H9 (cell line): ENCODE measurements at regions not wholly inside any gene's neighbourhood (a gene's known extent, or its start where the extent isn't known, plus 50 kb on each side); places are given as distances from the start of the nearest gene placed in this dataset.

ENCODE experiments used
- DNase-seq: peaks from one replicate; pipeline ENCODE4 v3.0.0-alpha.2; 2017
- H2AFZ ChIP-seq: one replicate; pipeline ENCODE4 v1.6.1; 2013; ENCODE audit warnings: mild to moderate bottlenecking, low read length, control low read depth, moderate library complexity
- H2AK5ac ChIP-seq: 2 replicates; pipeline ENCODE4 v1.6.1; 2013; ENCODE audit warnings: low read length, control low read depth, mixed read lengths; ENCODE audit not compliant: insufficient read length
- H2BK120ac ChIP-seq: one replicate; pipeline ENCODE4 v1.6.1; 2013; ENCODE audit warnings: low read depth, mild to moderate bottlenecking, low read length, control low read depth, inconsistent platforms; ENCODE audit not compliant: poor library complexity, severe bottlenecking
- H2BK12ac ChIP-seq: 2 replicates; pipeline ENCODE4 v1.6.1; 2013; ENCODE audit warnings: low read length, control low read depth, mixed read lengths, low read depth; ENCODE audit not compliant: insufficient read length
- H2BK15ac ChIP-seq: 2 replicates; pipeline ENCODE4 v1.6.1; 2013; ENCODE audit warnings: low read depth, low read length, control low read depth
- H2BK20ac ChIP-seq: one replicate; pipeline ENCODE4 v1.6.1; 2013; ENCODE audit warnings: low read depth, mild to moderate bottlenecking, low read length, control low read depth, inconsistent platforms; ENCODE audit not compliant: poor library complexity, severe bottlenecking
- H2BK5ac ChIP-seq: 2 replicates; pipeline ENCODE4 v1.6.1; 2013; ENCODE audit warnings: low read length, control low read depth, mixed read lengths; ENCODE audit not compliant: insufficient read length
- H3K14ac ChIP-seq: 2 replicates; pipeline ENCODE4 v1.6.1; 2013; ENCODE audit warnings: low read length, control low read depth; ENCODE audit not compliant: insufficient read depth
- H3K18ac ChIP-seq: 2 replicates; pipeline ENCODE4 v1.6.1; 2013; ENCODE audit warnings: low read depth, mild to moderate bottlenecking, mixed read lengths, low read length, control low read depth; ENCODE audit not compliant: insufficient read length
- H3K23ac ChIP-seq: 2 replicates; pipeline ENCODE4 v1.6.1; 2013; ENCODE audit warnings: low read length, control low read depth, mixed read lengths, low read depth; ENCODE audit not compliant: insufficient read length
- H3K23me2 ChIP-seq: 2 replicates; pipeline ENCODE4 v1.6.1; 2013; ENCODE audit warnings: low read depth, mild to moderate bottlenecking, mixed read lengths, low read length, control low read depth; ENCODE audit not compliant: insufficient read length, poor library complexity, severe bottlenecking
- H3K27ac ChIP-seq: 2 replicates; pipeline ENCODE4 v1.5.1; 2013; ENCODE audit warnings: low read length, control low read depth, mixed read lengths, low read depth; ENCODE audit not compliant: insufficient read length
- H3K27me3 ChIP-seq: 2 replicates; pipeline ENCODE4 v1.6.1; 2013; ENCODE audit warnings: low read length, control low read depth, inconsistent platforms; ENCODE audit not compliant: insufficient read depth
- H3K4ac ChIP-seq: 2 replicates; pipeline ENCODE4 v1.6.1; 2013; ENCODE audit warnings: low read depth, mild to moderate bottlenecking, control low read depth, inconsistent platforms, low read length, moderate library complexity
- H3K4me1 ChIP-seq: 2 replicates; pipeline ENCODE4 v1.6.1; 2013; ENCODE audit warnings: low read length, control low read depth, inconsistent platforms; ENCODE audit not compliant: insufficient read depth
- H3K4me2 ChIP-seq: 2 replicates; pipeline ENCODE4 v1.6.1; 2013; ENCODE audit warnings: low read length, control low read depth, mixed read lengths; ENCODE audit not compliant: insufficient read length, insufficient read depth
- H3K56ac ChIP-seq: 2 replicates; pipeline ENCODE4 v1.6.1; 2013; ENCODE audit warnings: low read depth, mild to moderate bottlenecking, mixed read lengths, low read length, control low read depth; ENCODE audit not compliant: insufficient read length
- H3K79me1 ChIP-seq: 2 replicates; pipeline ENCODE4 v1.6.1; 2013; ENCODE audit warnings: low read depth, mild to moderate bottlenecking, moderate library complexity, low read length, control low read depth, inconsistent platforms; ENCODE audit not compliant: insufficient read depth, poor library complexity, severe bottlenecking
- H3K79me2 ChIP-seq: 2 replicates; pipeline ENCODE4 v1.6.1; 2013; ENCODE audit warnings: low read length, control low read depth, inconsistent platforms; ENCODE audit not compliant: insufficient read depth
- H3K9ac ChIP-seq: 2 replicates; pipeline ENCODE4 v1.6.1; 2013; ENCODE audit warnings: low read length, control low read depth, mixed read lengths; ENCODE audit not compliant: insufficient read length; ENCODE audit errors: extremely low read depth
- H3K9me3 ChIP-seq: one replicate; pipeline ENCODE4 v1.6.1; 2013; ENCODE audit warnings: low read depth, low read length, inconsistent platforms; ENCODE audit not compliant: control insufficient read depth
- H3T11ph ChIP-seq: one replicate; pipeline ENCODE4 v1.6.1; 2013; ENCODE audit warnings: mild to moderate bottlenecking, low read length, control low read depth, inconsistent platforms
- H4K20me1 ChIP-seq: one replicate; pipeline ENCODE4 v1.6.1; 2013; ENCODE audit not compliant: control insufficient read depth, insufficient read length, insufficient read depth
- H4K5ac ChIP-seq: 2 replicates; pipeline ENCODE4 v1.6.1; 2013; ENCODE audit warnings: low read depth, mild to moderate bottlenecking, mixed read lengths, low read length, control low read depth; ENCODE audit not compliant: insufficient read length
- H4K8ac ChIP-seq: replicated peaks from 2 replicates; pipeline ENCODE4 v1.6.1; 2013; ENCODE audit warnings: low read length, control low read depth, mixed read lengths, low read depth; ENCODE audit not compliant: insufficient read length
- H4K91ac ChIP-seq: 2 replicates; pipeline ENCODE4 v1.6.1; 2013; ENCODE audit warnings: low read depth, mild to moderate bottlenecking, moderate library complexity, mixed read lengths, low read length, control low read depth; ENCODE audit not compliant: insufficient read length
- H3K27ac Mint-ChIP-seq, 3 experiments: 2 replicates in 2 of 3; 3 replicates in 1 of 3; pipeline ENCODE4 v1.8.0; 2020 to 2021; ENCODE audit warnings: mixed read lengths in 3 of 3, mild to moderate bottlenecking in 1 of 3, moderate library complexity in 1 of 3
- H3K27me3 Mint-ChIP-seq: 2 replicates; pipeline ENCODE4 v1.8.0; 2021; ENCODE audit warnings: low read depth, mild to moderate bottlenecking, moderate library complexity, mixed read lengths
- H3K36me3 Mint-ChIP-seq, 3 experiments: 2 replicates in 2 of 3; 3 replicates in 1 of 3; pipeline ENCODE4 v1.8.0; 2020 to 2021; ENCODE audit warnings: low read depth in 3 of 3, mixed read lengths in 3 of 3; ENCODE audit not compliant: insufficient read depth in 1 of 3
- H3K4me1 Mint-ChIP-seq, 2 experiments: 2 replicates each; pipeline ENCODE4 v1.8.0; 2020; ENCODE audit warnings: mixed read lengths in 2 of 2
- H3K4me3 Mint-ChIP-seq, 2 experiments: 2 replicates in 1 of 2; 3 replicates in 1 of 2; pipeline ENCODE4 v1.8.0; 2020 to 2021; ENCODE audit warnings: mild to moderate bottlenecking in 2 of 2, mixed read lengths in 2 of 2, moderate library complexity in 1 of 2
- H3K9me3 Mint-ChIP-seq, 2 experiments: 2 replicates in 1 of 2; 3 replicates in 1 of 2; pipeline ENCODE4 v1.8.0; 2020; ENCODE audit warnings: mild to moderate bottlenecking in 2 of 2, mixed read lengths in 2 of 2, moderate library complexity in 1 of 2
- CTCF ChIP-seq: fragments of 200-600 bp; sonication (generic); conservative IDR thresholded peaks from 3 replicates; pipeline ENCODE4 v1.8.0; 2021; ENCODE audit warnings: antibody characterized with exemption, mild to moderate bottlenecking
- WGBS: extraction: QIAGEN DNeasy Blood & Tissue Kit; methylation state at CpG from one replicate; pipeline ENCODE4 v1.1.7; 2013; ENCODE audit warnings: missing lambda C conversion rate, low lambda C conversion rate, mixed read lengths; ENCODE audit not compliant: insufficient read length; ENCODE audit errors: extremely low coverage; 5-methylcytosine and 5-hydroxymethylcytosine counted together

GRCh38 chr2:12036640-12036983 is 290.2 kb downstream of the LPIN1 start:
- Histone ChIP-seq H2BK15ac (no peak overlapping the region), H2AFZ (no peak overlapping the region), H3K14ac (no peak overlapping the region), H3K9ac (no peak overlapping the region), H3K79me2 (no peaks in the 10 kb centered on the region), H4K91ac (no peak overlapping the region), H3K4ac (no peak overlapping the region), H3K27ac (no peak overlapping the region), H4K5ac (no peak overlapping the region), H3K23ac (no peak overlapping the region), H4K20me1 (no peaks in the 10 kb centered on the region), H2AK5ac (no peak overlapping the region), H3K18ac (no peak overlapping the region), H2BK20ac (no peak overlapping the region), H3K4me2 (no peak overlapping the region), H3K23me2 (no peaks in the 10 kb centered on the region), H3K79me1 (no peaks in the 10 kb centered on the region), H2BK12ac (no peak overlapping the region), H3K4me1 (no peaks in the 10 kb centered on the region), H2BK5ac (no peak overlapping the region), H3K56ac (no peak overlapping the region), H3T11ph (no peak overlapping the region), H4K8ac (no peak overlapping the region), H2BK120ac (no peak overlapping the region), H3K9me3 (no peaks in the 10 kb centered on the region), H3K27me3 (no peaks in the 10 kb centered on the region)
- H3K4me1 Mint-ChIP-seq = no peaks in the 10 kb centered on the region
- WGBS = no CpG with 5 or more reads among the region's 8 CpGs
- peaks cover 7% of the 10 kb centered on the region for H3K27me3 Mint-ChIP-seq
- no peak overlapping the region for H3K4me3 Mint-ChIP-seq
- H3K27ac Mint-ChIP-seq = no peak overlapping the region
- peaks cover 0 to 2% (median 0%) of the 10 kb centered on the region in 3 experiments; a peak in 3 of 7 replicates for H3K36me3 Mint-ChIP-seq
- TF ChIP-seq CTCF = no peak
- no peak for DNase-seq
- H3K9me3 Mint-ChIP-seq = peaks cover 0 to 3% of the 10 kb centered on the region in 2 experiments; a peak in 1 of 5 replicates
